GM12872 (cell line): ENCODE measurements at regions not wholly inside any gene's neighbourhood (a gene's known extent, or its start where the extent isn't known, plus 50 kb on each side); places are given as distances from the start of the nearest gene placed in this dataset.

Experiments
- CTCF ChIP-seq: IDR thresholded peaks from 3 replicates; pipeline ENCODE4 v1.5.1; 2011; ENCODE audit warnings: low read depth, mild to moderate bottlenecking, low read length, moderate library complexity; ENCODE audit not compliant: insufficient read depth

DNA sequence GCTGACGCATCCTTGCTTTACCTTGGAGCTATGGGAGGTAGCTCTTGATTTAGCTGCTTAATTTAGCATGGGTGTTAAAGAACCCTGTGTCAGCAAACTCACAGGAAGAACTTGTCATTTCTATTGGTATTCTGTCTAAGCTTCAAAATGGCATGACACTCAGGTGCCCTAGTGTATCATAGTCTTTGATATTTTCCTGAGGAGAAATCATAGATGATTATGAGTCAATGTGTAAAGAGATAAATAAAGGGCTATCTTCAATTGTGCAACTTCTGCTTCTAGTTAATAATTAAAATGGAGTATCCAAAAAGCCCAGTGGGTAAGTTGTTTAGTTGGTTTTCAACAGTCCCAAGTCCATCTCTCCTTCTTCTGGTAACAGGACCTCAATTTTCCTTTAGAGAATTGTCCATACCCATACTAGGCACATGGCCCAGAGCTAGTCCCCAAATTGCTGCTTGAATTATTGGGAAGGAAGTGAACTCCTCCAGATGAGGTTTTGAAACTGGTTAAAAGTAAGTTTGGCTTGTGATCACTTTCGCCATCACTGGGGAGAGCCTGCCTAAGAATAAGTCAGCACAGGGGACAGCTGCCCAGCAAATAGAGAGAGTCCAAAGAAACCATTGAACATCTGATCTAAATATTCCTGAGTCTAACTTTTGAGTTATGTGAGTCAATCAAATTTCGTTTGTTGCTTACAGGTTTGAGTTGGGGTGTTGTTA is 169.0 kb upstream of the PHYHIPL start:
- no peak for TF ChIP-seq CTCF

GRCh38 chr10:59008452-59008851 is 168.0 kb upstream of the PHYHIPL start:
- TF ChIP-seq CTCF: no peak

DNA sequence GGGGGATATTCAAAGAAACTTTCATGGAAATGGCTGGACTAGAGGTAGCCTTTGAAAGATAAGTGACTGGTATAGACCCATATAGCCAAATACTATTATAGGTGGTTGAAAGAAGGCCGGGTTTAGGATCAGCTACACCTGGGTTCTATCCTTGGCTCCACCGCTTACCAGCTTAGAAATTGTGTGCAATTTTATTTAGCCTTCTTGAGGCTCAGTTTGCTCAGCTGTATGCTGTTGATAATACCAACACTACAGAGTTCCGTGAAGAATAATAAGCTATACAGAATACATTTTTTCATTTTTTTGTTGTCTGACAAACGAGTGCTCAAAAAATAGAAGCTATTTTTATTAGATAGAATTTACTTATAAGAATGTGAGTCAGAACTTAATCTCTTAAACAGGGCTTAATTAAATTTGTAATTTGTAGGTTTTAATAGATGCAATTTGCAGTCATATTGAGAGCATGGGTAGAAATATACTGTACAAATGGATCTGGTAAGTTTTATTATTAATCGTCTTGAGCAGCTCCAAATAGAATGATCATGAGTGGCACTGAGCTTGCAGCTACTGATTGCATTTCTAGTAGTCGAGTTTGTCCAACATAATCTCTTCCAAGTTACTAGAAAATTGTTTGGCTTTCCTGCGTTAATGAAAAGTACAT is 164.3 kb upstream of the PHYHIPL start:
- TF ChIP-seq CTCF: no peak

- no peak for TF ChIP-seq CTCF
These were observed 163.6 kb upstream of the PHYHIPL start for GRCh38 chr10:59012839-59013238.

DNA sequence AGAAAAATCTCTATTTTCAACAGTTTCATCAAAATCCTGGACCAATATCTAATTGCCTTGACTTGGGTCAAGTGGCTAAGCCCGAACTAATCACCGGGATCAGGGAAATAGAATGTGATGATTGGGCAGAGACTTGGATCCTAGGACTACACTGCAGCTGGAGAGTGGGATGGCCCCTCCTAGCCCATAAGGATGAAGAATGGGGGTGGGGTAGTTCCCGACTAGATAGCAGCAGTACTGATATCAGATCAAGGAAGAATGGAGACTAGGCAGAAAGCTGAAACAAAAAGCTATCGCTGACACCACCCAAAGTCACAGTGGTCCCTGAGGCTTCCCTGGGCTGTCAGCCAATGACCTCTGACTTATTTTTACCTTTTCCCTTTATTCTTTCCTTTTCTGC is 160.4 kb upstream of the PHYHIPL start:
- TF ChIP-seq CTCF: no peak

GRCh38 chr10:59018977-59019376 is 157.5 kb upstream of the PHYHIPL start:
- TF ChIP-seq CTCF: no peak

DNA sequence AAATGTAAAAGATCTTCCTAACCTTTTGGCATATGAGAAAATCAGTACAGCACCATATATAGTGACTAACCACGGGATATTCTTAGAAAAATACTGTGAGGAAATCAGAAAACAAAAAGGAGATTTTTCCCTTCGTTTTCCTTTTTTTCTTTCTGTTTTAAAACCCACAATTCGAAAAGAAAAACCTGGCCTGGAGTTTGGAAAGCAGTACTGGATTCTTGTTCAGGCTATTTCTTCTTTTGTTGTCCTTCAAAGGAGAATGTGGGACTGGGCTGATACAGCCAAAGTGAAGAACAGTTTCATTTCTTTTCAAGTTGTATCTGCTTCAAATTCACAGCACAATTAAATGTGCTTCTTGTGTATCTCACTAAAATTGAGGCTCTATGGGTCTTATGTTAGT is 156.8 kb upstream of the PHYHIPL start:
- no peak for TF ChIP-seq CTCF
